ENCODE measurements at regions not wholly inside any gene's neighbourhood (a gene's known extent, or its start where the extent isn't known, plus 50 kb on each side); places are given as distances from the start of the nearest gene placed in this dataset.

DNA sequence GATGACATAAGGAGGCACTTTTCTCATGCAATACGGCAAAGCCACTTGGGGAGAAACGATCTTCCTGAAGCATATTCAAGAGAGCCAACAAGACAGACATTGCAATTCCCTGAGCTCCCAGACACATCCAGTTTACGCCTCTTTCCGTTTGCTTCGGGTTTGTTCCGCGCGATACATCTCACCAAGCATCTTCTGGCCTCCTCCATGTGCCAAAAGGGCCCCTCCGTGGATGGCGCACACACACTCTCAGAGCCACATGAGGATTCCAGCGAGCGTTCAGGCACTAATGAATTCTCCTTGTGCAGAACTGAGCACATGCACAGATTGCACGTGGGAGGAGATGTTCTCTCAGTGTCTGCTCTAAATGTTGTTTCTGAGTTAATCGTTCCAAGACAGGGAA lies 146.7 kb upstream of the SHISA6 start:
- in situ Hi-C loops (cut with MboI; ENCODE audit: low pct_unique_long_range_greater_than_20kb, low sequenced_read_pairs, unreplicated experiment): loop anchor here (25.0 kb wide), 1 partner anchor 143 kb away; the partner anchor contains the start of gene SHISA6
- TF ChIP-seq, protein P1, sequence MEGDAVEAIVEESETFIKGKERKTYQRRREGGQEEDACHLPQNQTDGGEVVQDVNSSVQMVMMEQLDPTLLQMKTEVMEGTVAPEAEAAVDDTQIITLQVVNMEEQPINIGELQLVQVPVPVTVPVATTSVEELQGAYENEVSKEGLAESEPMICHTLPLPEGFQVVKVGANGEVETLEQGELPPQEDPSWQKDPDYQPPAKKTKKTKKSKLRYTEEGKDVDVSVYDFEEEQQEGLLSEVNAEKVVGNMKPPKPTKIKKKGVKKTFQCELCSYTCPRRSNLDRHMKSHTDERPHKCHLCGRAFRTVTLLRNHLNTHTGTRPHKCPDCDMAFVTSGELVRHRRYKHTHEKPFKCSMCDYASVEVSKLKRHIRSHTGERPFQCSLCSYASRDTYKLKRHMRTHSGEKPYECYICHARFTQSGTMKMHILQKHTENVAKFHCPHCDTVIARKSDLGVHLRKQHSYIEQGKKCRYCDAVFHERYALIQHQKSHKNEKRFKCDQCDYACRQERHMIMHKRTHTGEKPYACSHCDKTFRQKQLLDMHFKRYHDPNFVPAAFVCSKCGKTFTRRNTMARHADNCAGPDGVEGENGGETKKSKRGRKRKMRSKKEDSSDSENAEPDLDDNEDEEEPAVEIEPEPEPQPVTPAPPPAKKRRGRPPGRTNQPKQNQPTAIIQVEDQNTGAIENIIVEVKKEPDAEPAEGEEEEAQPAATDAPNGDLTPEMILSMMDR (IDR thresholded peaks at IDR 0.05; ENCODE audit: extremely low read depth, insufficient read depth, missing control alignments): no peak
- no peak for DNase-seq (ENCODE audit: low spot score)

DNA sequence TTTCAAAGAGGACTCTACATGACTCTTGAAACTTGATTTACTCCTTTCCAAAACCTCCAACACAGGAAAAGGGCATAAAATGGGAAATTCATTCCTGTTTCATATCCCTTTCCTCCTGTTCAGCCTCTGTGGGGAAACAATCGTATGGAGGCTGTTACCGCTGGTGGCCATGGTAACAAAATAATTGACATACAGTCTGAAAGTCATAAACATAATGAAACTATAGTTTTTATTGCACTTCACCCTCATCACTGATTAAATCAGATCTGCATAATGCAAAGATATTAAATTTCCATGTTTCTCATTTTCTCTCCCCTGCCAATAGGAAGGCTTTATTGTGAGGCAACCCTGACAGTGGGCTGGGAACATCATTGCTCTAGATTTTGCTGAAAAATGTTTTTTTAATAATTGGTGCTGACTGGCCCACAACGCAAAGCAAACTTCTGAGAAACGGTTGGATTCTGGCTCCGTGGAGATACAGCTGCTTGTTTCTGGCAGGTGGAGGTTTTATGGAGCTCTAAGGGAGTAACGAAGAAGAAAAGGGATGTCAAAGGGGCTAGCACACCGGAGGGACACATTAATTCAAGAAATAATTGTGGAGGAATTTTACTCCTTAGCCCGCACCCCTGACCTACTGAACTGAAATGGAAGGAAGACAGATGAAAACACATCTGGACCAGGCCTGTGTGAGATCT lies 154.2 kb upstream of the SHISA6 start:
- TF ChIP-seq, protein P1 (IDR thresholded peaks at IDR 0.05; ENCODE audit: extremely low read depth, insufficient read depth, missing control alignments): no peak
- no peak for DNase-seq (ENCODE audit: low spot score)
- in situ Hi-C loops (cut with MboI; ENCODE audit: low pct_unique_long_range_greater_than_20kb, low sequenced_read_pairs, unreplicated experiment): loop anchor here (25.0 kb wide), 1 partner anchor 151 kb away; the partner anchor contains the start of gene SHISA6

DNA sequence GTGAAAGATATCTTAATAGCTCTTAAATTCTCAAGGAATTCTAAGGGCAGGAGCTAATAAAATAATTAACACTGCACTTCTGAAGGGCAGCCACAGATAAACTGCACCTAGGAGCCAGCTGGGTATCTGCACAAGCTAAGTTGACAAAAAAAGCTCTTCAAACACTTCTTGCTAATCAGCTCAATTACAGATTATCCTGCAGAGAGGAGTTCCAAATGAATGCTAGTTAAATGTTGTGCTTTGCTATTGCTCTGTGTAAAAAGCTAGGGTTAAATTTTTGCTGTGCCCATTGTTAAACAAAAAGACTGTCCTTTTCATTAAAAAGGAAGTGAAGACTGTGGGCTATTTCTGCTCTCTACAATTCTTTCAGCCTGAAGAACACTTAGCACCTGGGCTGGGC lies 158.5 kb upstream of the SHISA6 start:
- in situ Hi-C loops (cut with MboI; ENCODE audit: low pct_unique_long_range_greater_than_20kb, low sequenced_read_pairs, unreplicated experiment): loop anchor here (25.0 kb wide), 1 partner anchor 155 kb away; the partner anchor contains the start of gene SHISA6
- no peak for DNase-seq (ENCODE audit: low spot score)
- TF ChIP-seq, protein P1 (IDR thresholded peaks at IDR 0.05; ENCODE audit: extremely low read depth, insufficient read depth, missing control alignments): no peak

DNA sequence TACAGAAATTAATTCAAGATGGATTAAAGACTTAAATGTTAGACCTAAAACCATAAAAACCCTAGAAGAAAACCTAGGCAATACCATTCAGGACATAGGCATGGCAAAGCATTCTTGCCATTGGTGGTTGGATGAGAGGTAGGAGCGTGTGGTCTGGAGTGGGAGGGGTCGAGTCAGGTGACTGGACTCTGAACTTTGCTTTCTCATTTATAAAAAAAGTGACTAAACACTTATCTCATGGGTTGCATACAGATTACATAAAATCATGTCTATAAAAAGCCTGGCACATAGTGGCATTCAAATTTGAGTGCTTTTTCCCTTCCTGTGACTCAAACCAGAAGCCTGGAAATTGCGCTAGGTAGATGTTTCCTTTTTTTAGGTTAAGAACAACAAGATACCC lies 159.7 kb upstream of the SHISA6 start:
- no peak for DNase-seq (ENCODE audit: low spot score)
- TF ChIP-seq, protein P1 (IDR thresholded peaks at IDR 0.05; ENCODE audit: extremely low read depth, insufficient read depth, missing control alignments): no peak
- in situ Hi-C loops (cut with MboI; ENCODE audit: low pct_unique_long_range_greater_than_20kb, low sequenced_read_pairs, unreplicated experiment): loop anchor here (25.0 kb wide), 1 partner anchor 156 kb away; the partner anchor contains the start of gene SHISA6

DNA sequence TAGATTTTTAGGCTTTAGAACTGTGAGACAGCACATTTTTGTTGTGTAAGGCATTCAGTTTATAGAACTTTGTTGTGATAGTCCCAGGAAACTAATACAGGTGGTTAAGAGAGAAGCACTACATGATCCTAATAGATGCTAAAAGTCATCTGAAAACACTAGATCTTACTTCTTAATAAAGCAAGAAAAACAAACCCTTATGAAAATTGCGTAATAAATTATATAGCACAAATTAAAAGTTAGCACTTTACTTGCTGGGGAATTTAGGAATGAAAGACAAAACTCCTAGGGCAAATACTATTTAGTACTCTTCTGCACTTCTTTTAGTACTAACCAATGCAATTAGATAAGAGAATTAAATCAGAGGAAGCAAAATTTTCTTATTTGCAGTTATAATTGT lies 163.3 kb upstream of the SHISA6 start:
- in situ Hi-C loops (cut with MboI; ENCODE audit: low pct_unique_long_range_greater_than_20kb, low sequenced_read_pairs, unreplicated experiment): loop anchor here (25.0 kb wide), 1 partner anchor 160 kb away; the partner anchor contains the start of gene SHISA6
- DNase-seq (ENCODE audit: low spot score): no peak

DNA sequence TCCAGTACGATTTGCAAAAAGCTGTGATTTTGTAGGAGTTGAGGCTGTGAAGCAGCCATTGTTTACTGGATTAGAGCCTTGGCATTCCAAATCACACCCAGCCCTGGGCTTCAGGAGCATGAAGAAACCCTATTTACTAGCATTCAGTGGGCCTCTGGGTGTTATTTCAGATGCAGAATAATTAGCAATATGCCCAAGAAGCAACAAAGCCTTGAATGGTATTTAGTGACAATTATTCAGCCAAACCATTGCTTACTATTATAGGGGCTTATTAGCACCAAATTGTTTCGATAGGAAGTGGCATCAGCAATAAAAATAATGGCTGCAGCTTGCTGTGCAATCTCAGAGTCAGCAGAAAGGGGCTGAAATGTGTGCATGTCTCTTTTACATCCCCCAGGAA lies 166.6 kb upstream of the SHISA6 start:
- DNase-seq (ENCODE audit: low spot score): no peak
- in situ Hi-C loops (cut with MboI; ENCODE audit: low pct_unique_long_range_greater_than_20kb, low sequenced_read_pairs, unreplicated experiment): no loop called here
- TF ChIP-seq, protein P1 (IDR thresholded peaks at IDR 0.05; ENCODE audit: extremely low read depth, insufficient read depth, missing control alignments): no peak

More for the DNA sequence above, 163.3 kb upstream of the SHISA6 start:
- TF ChIP-seq, protein P1 (IDR thresholded peaks at IDR 0.05; ENCODE audit: extremely low read depth, insufficient read depth, missing control alignments): no peak
